T-helper 2 cell treated with Interferon-gamma antibody and Interleukin-4, amounts not matched to agents 100 ng/mL and 5 ng/mL, for 36 hours (primary cell): ENCODE measurements at regions not wholly inside any gene's neighbourhood (a gene's known extent, or its start where the extent isn't known, plus 50 kb on each side); places are given as distances from the start of the nearest gene placed in this dataset.

Experiments
- intact Hi-C: fragments of 100-400 bp; cut with micrococcal nuclease; formaldehyde crosslinking; loops from one replicate; pipeline ENCODE4 v1.15.1; 2023

GRCh38 chr13:64266024-64266423 lies 2850.4 kb upstream of the PCDH20 start:
- intact Hi-C loops: no loop called here

DNA sequence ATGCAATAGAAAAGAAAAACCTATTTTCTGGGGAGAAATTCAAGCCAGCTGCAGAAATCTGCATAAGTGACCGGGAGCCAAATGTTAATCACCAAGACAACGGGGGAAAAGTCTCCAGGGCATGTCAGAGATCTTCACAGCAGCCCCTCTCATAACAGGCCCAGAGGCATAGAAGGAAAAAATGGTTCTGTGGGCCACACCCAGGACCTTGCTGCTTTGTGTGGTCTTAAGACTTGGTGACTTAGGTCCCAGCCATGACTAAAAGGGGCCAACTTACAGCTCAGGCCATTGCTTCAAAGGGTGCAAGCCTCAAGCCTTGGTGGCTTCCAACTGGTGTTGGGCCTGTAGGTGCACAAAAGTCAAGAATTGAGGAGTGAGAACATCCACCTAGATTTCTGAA lies 2847.6 kb upstream of the PCDH20 start:
- intact Hi-C loops: no loop called here

GRCh38 chr13:64256751-64257150 lies 2841.1 kb upstream of the PCDH20 start:
- intact Hi-C loops: no loop called here

DNA sequence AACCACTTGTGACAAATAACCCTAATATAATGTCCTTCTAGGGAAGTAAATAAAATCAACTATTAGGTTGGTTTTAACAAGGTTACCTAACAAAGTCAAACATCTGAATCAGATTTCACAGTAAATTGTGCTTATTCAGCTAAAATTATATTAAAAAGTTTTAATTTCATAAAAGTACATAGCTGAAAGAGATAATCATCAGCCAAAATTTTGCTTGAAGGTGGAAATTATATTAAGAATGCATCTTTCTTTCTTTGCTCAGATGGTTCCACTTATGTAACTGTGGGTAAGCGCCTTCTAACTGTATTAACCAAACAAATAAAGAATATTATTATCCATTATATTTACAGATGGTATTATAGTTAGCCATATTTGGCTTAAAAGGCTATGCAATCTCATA lies 2840.3 kb upstream of the PCDH20 start:
- intact Hi-C loops: no loop called here

DNA sequence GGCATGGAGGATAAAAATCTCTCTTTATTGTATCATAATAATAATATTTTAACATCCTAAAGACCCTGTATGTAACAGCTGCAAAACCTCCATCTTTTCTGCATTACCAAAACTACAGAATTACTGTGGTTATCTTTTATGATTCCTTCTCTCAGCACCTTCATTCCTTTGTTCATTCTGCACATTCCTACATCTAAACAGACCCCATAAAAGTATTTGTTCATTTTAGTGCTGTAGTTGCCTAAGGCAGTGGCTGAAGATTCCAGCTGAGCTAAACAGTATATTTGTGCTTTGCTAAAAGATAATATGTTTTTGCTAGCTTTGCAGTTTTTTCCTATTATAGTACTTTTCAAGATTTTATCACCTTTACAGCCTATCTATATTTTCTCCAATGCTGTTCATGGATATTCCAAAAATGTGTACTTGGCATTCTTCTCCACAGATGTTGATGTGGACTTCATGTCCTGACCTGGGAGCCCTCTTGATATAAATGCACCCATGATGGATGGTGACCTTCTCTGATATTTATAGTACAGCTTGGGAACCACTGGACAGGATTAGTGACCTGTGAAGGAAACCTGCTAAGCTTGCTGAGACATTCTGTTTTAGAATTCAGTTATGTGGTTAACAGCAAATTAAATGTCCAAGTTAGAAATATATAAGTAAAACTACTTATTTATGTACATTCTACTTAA lies 2832.9 kb upstream of the PCDH20 start:
- intact Hi-C loops: no loop called here

DNA sequence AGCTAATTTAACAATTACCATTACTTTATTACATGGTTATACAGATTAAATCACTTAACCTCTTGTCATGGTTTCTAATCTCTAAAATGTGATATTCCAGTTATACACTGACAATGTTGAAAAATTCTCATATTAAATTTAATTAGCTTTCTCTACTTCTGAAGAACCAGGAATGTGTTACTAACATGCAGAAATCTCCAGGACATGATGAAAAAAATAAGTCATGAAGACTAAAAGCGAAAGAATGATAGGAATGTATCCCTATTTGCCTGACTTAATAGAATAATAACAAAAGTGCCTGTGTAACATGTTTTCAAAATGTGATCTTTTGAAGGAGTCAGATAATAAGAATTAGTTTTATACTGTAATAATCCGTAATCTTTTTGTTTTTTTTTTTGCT lies 2823.7 kb upstream of the PCDH20 start:
- intact Hi-C loops: no loop called here

DNA sequence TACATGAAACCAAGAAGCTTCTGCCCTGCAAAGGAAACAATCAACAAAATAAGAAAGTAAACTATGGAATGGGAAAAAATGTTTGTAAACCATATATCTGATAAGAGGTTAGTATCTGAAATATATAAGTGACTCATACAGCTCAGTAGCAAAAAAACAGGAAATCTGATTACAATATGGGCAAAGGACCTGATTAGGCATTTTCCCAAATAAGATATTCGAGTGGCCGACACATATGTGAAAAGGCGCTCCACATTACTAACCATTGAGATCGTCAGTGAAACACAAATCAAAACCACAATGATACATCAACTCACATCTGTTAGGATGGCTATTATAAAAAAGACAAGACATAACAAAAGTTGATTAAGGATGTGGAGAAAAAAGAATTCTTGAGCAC lies 2818.6 kb upstream of the PCDH20 start:
- intact Hi-C loops: no loop called here

DNA sequence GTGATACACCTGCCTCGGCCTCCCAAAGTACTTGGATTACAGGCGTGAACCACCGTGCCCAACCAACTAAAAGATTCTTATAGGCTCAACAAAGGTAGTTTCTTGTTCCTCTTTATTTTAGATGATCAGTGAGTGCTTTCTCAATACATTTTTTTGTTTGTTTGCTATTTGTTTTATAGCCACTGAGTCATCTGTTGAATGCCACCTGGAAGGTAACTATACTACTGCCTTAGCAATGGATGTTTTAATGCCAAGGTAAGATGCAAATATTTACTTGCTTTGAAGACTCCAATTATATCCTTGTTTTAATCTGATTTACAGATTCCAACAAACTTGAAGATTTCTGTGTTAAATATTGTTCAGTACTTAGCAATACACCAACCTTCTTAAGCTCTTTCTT lies 2807.4 kb upstream of the PCDH20 start:
- intact Hi-C loops: no loop called here

DNA sequence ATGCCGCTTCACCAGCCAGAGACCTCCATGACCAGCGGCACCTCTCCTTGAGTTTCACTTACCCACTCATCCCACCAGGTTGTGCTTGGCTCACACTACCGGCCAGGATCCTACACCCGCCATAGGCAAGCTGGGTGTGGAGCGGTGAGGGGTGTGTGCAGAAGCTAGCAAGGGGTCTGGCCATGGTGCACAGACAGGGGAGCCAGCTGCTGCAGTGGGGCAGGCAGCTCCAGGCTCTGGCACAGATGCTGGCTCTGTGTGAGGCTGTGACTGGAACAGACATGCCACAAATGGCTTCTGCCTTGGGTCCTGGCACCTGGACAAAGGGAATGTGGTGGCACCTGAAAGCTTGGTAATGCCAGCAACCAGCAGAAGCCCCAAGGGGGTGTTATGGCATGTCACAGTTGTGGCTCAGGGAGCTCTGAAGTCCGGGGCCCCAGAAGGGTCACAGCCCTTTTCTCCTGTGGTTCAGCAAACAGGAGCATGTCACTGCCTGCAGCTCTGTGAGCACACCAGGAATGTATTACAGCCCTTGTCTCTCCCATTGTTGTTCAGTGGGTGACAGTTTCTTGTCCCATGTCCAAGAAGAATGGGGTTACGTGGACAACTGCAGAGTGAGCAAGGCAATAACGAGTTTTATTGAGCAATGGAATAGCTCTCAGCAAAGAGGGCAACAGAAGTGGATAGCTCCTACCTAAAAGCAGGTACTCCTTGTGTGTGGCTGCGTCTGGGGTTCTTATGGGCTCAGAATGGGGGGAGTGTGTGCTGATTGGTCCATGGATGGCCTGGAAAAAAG lies 2791.0 kb upstream of the PCDH20 start:
- intact Hi-C loops: no loop called here

- intact Hi-C loops: no loop called here
These were observed 2786.9 kb upstream of the PCDH20 start for GRCh38 chr13:64202517-64202916.

DNA sequence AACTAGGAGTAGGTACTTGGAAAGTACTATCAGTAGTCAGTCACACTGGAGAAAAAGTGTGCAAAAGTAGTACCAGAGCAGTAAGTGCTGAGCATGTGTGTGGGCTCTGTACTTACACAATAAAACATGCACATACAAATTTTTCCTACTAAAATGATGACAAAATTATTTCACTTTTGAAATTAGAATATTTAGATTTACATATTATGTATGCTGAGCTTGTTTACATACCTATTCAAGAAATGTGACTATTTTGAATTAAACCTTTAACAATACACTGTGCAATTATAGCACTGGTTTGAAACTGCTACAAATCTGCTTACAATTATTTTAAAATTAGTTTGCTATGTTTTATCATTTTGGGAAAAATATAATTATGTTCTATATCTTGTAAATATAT lies 2781.6 kb upstream of the PCDH20 start:
- intact Hi-C loops: no loop called here

DNA sequence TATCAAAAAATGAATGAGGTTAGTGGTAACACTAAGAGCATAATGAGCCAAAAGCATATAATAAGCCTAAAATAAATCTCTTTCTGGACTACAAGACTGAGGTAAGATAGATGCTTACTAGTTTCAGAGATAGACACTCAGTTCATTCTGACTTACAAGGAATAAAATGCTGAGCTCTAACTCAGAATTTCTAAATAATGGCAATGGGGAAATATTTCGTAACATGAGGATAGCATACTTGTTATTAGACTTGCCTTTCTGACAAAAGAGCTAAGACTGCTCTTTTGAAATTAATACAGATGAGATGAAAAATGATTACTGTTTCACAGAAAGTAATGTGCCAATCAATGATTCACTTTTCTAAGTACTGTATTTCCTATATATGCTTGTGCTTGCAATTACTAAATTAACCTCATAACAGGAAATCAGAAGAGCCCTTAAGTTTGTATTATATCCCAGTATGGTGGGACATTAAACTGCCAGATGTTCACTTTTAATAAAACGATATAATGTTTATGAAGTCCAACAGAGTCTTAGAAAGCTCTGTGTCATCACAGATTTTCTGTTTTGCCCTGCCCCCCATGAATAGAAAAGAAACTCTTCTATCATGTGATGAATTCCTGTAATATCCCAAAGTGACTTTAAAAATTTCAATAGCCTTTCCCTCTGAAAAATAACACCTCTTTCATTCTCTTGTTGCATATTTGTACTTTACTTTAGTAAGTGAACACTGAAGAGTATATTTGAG lies 2771.0 kb upstream of the PCDH20 start:
- intact Hi-C loops: no loop called here

GRCh38 chr13:64186071-64186470 lies 2770.4 kb upstream of the PCDH20 start:
- intact Hi-C loops: no loop called here

DNA sequence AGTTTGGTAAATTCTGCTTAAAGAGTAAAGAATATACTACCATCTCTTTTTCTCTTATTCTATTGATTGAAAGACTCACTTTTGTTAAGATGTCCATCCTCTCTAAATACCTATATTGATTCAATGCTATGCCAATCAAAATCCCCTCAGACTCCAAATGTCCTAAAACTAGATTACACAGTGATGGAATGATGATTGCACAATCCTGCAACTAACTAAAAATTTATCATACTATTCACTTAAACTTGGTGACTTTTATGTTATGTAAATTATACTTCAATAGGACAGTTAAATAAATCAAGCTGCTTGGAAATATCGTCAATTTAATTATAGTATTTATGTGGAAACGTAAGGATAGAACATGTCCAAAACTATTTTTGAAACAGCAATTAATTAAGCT lies 2765.1 kb upstream of the PCDH20 start:
- intact Hi-C loops: no loop called here

GRCh38 chr13:64165826-64166225 lies 2750.2 kb upstream of the PCDH20 start:
- intact Hi-C loops: no loop called here

- intact Hi-C loops: no loop called here
These were observed 2748.8 kb upstream of the PCDH20 start for GRCh38 chr13:64164435-64164834.

DNA sequence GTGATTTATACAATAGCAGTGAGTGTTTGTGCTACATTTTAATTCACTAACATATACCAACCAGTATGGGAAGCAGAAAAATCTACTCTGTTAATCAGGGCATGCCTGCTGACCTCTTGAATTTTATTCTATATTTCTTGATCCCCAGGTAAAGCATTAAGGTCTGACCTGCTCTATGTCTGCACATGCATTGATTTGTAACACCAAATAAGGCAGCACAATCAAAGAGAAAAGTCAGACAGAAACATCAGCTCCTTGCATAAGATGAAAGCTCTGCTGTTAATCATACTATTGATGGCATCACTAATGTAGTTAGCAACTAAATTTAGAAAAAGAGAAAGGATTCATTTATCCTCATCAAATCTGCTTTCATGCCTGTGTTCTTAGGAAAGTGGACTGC lies 2744.8 kb upstream of the PCDH20 start:
- intact Hi-C loops: no loop called here

DNA sequence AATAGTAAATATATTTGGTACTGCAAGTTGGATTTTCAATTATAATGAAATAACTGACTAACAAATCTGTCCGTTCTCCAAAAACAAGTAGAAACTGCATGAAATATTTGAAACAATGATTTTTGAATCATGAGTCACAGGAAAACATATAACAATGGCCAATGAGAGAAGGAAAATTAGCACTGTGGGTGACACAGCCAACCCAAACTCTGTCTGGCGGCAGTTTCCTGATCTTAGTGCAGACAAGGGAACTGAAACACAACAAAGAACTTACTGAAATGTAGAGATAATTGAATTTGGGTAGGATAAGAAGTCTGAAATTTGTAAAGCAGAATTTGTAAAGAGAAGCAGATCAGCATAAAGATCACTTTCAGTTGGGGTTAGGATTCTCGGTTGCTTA lies 2743.3 kb upstream of the PCDH20 start:
- intact Hi-C loops: no loop called here

DNA sequence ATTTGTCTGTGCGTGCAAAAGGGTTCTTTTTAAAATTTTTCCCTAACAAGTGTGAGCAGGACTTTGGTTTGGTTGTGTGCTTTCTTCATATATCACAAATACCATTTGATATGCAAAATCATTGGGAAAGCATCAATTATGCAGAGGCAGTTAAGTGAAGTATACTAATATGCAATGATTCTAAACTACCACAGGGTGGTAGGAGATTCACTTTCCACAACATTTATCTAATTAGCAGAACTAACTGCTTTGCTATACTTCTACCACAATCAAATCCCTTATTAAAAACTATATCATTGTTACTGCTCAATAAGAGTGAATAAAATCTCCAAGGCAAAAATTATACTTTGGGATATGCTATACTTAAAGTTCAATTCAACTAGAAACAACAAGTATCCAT lies 2738.9 kb upstream of the PCDH20 start:
- intact Hi-C loops: no loop called here

GRCh38 chr13:64130600-64130999 lies 2715.0 kb upstream of the PCDH20 start:
- intact Hi-C loops: no loop called here

DNA sequence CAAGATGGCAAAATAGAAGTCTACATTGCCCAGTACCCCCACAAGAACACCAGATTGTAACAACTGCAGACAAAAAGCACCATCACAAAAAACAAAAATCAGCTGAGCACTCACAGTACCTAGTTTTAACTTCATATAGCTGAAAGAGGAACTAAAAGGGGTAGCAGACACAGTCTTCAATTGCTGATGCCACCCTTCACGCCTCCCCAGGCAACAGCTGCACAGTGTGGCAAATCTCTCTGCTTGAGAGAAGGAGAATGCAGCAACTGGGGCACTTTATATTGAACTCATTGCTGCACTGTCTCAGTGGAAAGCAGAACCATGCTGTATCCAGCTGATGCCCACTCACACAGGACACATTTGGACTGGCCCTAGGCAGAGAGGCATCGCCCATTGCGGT lies 2714.5 kb upstream of the PCDH20 start:
- intact Hi-C loops: no loop called here

DNA sequence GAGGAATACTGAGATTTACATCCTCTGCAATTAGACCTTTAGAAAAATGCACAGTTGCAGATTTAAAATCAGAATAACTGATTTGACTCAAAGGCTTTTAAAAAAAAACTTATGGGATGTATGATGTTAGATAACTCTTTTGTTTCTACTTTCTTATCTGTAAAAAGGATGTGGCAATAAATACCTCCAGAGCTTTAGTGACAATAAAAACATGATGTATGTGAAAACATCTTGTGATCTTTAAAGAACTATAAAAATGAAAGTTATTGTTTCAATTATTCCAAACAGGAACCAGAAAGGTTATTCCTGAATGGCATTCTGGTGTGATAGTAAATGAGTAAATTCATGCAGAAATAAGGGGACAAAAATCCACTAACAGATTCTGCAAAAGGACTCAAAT lies 2712.2 kb upstream of the PCDH20 start:
- intact Hi-C loops: no loop called here
